ENCODE measurements at regions not wholly inside any gene's neighbourhood (a gene's known extent, or its start where the extent isn't known, plus 50 kb on each side); places are given as distances from the start of the nearest gene placed in this dataset.

DNA sequence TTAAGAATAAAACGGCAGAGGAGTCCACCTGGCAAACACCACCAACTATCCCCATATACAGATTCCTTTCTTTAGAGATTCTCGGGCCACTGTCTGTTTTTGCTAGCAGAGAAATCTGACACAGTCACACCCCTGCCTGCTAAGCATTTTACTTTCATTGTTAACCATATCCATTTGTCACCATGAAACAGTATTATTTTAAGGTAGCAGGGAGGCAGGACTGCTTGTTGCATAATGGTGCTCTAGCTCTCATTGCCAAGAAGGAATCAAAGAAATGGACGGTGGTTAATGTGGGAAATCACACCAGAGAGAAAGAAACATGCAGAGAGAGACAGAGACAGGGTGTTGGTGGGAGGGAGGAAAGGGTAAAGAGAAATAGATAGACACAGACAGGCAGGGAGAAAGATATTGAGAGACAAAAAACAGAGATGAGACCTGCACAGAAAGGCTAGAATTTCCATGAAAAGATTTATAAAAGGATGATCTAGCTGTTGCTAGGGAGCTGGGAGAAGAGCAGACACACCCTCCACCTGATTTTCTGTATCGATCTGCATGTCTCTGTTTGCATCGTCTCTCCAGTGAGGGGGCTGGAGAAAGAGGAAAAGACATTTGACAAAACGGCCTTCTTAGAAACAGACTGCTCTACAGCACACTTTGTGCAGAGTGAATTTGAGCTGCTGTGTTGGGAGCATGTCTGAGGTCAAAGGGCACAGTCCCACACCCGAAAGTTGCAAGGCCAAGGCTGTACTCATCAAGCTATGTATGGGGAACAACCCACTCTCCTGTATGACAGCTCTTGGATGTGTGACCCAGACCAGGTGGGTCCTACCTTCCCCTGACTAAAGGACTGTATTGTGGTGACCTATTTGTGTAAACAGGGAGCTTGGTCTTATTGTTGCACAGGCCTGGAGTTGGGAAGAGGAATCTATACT is 303.1 kb downstream of the FZD1 start:
- TF ChIP-seq, protein P1, sequence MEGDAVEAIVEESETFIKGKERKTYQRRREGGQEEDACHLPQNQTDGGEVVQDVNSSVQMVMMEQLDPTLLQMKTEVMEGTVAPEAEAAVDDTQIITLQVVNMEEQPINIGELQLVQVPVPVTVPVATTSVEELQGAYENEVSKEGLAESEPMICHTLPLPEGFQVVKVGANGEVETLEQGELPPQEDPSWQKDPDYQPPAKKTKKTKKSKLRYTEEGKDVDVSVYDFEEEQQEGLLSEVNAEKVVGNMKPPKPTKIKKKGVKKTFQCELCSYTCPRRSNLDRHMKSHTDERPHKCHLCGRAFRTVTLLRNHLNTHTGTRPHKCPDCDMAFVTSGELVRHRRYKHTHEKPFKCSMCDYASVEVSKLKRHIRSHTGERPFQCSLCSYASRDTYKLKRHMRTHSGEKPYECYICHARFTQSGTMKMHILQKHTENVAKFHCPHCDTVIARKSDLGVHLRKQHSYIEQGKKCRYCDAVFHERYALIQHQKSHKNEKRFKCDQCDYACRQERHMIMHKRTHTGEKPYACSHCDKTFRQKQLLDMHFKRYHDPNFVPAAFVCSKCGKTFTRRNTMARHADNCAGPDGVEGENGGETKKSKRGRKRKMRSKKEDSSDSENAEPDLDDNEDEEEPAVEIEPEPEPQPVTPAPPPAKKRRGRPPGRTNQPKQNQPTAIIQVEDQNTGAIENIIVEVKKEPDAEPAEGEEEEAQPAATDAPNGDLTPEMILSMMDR (IDR thresholded peaks at IDR 0.05; ENCODE audit: low read depth, low read length, poor library complexity, severe bottlenecking) = no peak
- no peak for TF ChIP-seq EZH2phosphoT487 (IDR thresholded peaks at IDR 0.05; ENCODE audit: borderline replicate concordance, low read length)

All from DOHH2 (cell line).